Right lobe of liver (tissue), 6 donors: ENCODE measurements at regions not wholly inside any gene's neighbourhood (a gene's known extent, or its start where the extent isn't known, plus 50 kb on each side); places are given as distances from the start of the nearest gene placed in this dataset.

Experiments
- ATAC-seq, 4 donors: fragments of 200-7000 bp; cut with Tn5 transposase; one replicate each; pipeline ENCODE4 v1.9.1; 2020; ENCODE audit warnings: mild to moderate bottlenecking in 4 of 4, moderate library complexity in 4 of 4
- DNase-seq, 3 donors: peaks; one replicate each; pipeline ENCODE4 v3.0.0-alpha.2; 2020
- H3K27ac ChIP-seq, 3 donors: fragments of 200-600 bp; one replicate each; pipeline ENCODE4 v1.8.0; 2022
- H3K27me3 ChIP-seq, 2 donors: fragments of 200-600 bp; one replicate each; pipeline ENCODE4 v1.8.0; 2022
- H3K36me3 ChIP-seq, 4 donors: fragments of 200-600 bp; sonication (generic) in 1 of 4; one replicate each; pipeline versions ENCODE4 v1.5.1 to v1.8.0; 2017 to 2022; ENCODE audit warnings: control low read depth in 1 of 4
- H3K4me1 ChIP-seq, 4 donors: fragments of 200-600 bp; sonication (generic) in 1 of 4; one replicate each; pipeline versions ENCODE4 v1.5.1 to v1.8.0; 2017 to 2022; ENCODE audit warnings: control low read depth in 1 of 4
- H3K4me3 ChIP-seq, 3 donors: fragments of 200-600 bp; one replicate each; pipeline ENCODE4 v1.8.0; 2022
- H3K9me3 ChIP-seq, 4 donors: fragments of 200-600 bp; sonication (generic) in 1 of 4; one replicate each; pipeline versions ENCODE4 v1.5.1 to v1.8.0; 2017 to 2022; ENCODE audit warnings: control low read depth in 1 of 4
- CTCF ChIP-seq, 4 donors: fragments of 200-600 bp in 3 of 4; fragments of 450-650 bp in 1 of 4; IDR thresholded peaks; one replicate each; pipeline versions ENCODE4 v1.5.1 to v1.8.0; 2016 to 2022; ENCODE audit warnings: antibody characterized with exemption in 4 of 4, mild to moderate bottlenecking in 2 of 4
- POLR2A ChIP-seq: fragments of 450-650 bp; IDR thresholded peaks from one replicate; pipeline ENCODE4 v1.6.1; 2017; ENCODE audit warnings: antibody characterized with exemption, mild to moderate bottlenecking
- WGBS: methylation state at CpG from one replicate; pipeline ENCODE4 v1.1.6; 2018; ENCODE audit warnings: low coverage, low lambda C conversion rate; ENCODE audit not compliant: insufficient coverage; ENCODE audit errors: missing lambda C conversion rate; 5-methylcytosine and 5-hydroxymethylcytosine counted together
- intact Hi-C, 2 donors: fragments of 100-400 bp; cut with DNase I; formaldehyde crosslinking; loops; one replicate each; pipeline versions ENCODE4 v1.11.2 to v1.14.1; 2022
- donor health status: DM: no; HTN: yes; CAD: no.
- donor health status: DM: no; HTN: no; CAD: no.
- donor health status: DM: no; HTN: no; CAD: no.
- donor health status: DM: no; HTN: yes; CAD: no.
- donor health status: DM: no; HTN: yes; CAD: no.

- H3K4me3 ChIP-seq = no peak overlapping the region
- WGBS = 96% methylated on average over 3 of the region's 10 CpGs
- no peaks in the 10 kb centered on the region for H3K9me3 ChIP-seq
- intact Hi-C loops = no loop called here
- H3K27me3 ChIP-seq = no peaks in the 10 kb centered on the region
- H3K4me1 ChIP-seq = no peaks in the 10 kb centered on the region
- DNase-seq = no peak
- TF ChIP-seq CTCF (IDR thresholded peaks at IDR 0.05) (no peak), POLR2A (no peak)
- H3K36me3 ChIP-seq = no peaks in the 10 kb centered on the region
- ATAC-seq = no peak
- H3K27ac ChIP-seq = no peak overlapping the region
Measured at GRCh38 chr13:19057588-19058340, 123.9 kb downstream of the TUBA3C start.

- no peaks in the 10 kb centered on the region for H3K4me1 ChIP-seq
- no peak for ATAC-seq
- H3K4me3 ChIP-seq = no peak overlapping the region
- H3K27me3 ChIP-seq = no peaks in the 10 kb centered on the region
- DNase-seq = no peak
- H3K27ac ChIP-seq = no peak overlapping the region
- no peaks in the 10 kb centered on the region for H3K36me3 ChIP-seq
- H3K9me3 ChIP-seq = no peaks in the 10 kb centered on the region
- TF ChIP-seq POLR2A (no peak), CTCF (IDR thresholded peaks at IDR 0.05) (no peak)
- intact Hi-C loops = no loop called here
- 39% methylated on average over 5 of the region's 12 CpGs for WGBS
Measured at GRCh38 chr13:19056984-19057490, 124.6 kb downstream of the TUBA3C start.

- Histone ChIP-seq H3K4me3 (no peak overlapping the region), H3K4me1 (no peaks in the 10 kb centered on the region), H3K36me3 (no peaks in the 10 kb centered on the region), H3K9me3 (no peaks in the 10 kb centered on the region), H3K27me3 (no peaks in the 10 kb centered on the region), H3K27ac (no peak overlapping the region)
- ATAC-seq (no peak), DNase-seq (no peak)
- WGBS = no CpG with 5 or more reads among the region's 17 CpGs
- intact Hi-C loops = no loop called here
- TF ChIP-seq CTCF (IDR thresholded peaks at IDR 0.05) (no peak), POLR2A (no peak)
Measured at GRCh38 chr13:19056355-19056880, 125.2 kb downstream of the TUBA3C start.

GRCh38 chr13:19055611-19056010, 126.0 kb downstream of the TUBA3C start:
- WGBS = 60% methylated on average over 1 of the region's 8 CpGs
- DNase-seq (no peak), ATAC-seq (no peak)
- no peaks in the 10 kb centered on the region for H3K27me3 ChIP-seq
- H3K4me1 ChIP-seq = no peaks in the 10 kb centered on the region
- H3K27ac ChIP-seq = no peak overlapping the region
- no peaks in the 10 kb centered on the region for H3K9me3 ChIP-seq
- no peaks in the 10 kb centered on the region for H3K36me3 ChIP-seq
- TF ChIP-seq CTCF (IDR thresholded peaks at IDR 0.05) (no peak), POLR2A (no peak)
- intact Hi-C loops = no loop called here
- no peak overlapping the region for H3K4me3 ChIP-seq
